Right lung (tissue), 2 donors: ENCODE measurements at regions not wholly inside any gene's neighbourhood (a gene's known extent, or its start where the extent isn't known, plus 50 kb on each side); places are given as distances from the start of the nearest gene placed in this dataset.
"Not testable (repeated sequence)": the region's sequence is repeated elsewhere in the genome, so short reads cannot be mapped to it uniquely, and the experiment has no call there.

Source experiments
- DNase-seq, 2 donors: peaks; one replicate each; pipeline ENCODE4 v3.0.0-alpha.2; 2013

DNA sequence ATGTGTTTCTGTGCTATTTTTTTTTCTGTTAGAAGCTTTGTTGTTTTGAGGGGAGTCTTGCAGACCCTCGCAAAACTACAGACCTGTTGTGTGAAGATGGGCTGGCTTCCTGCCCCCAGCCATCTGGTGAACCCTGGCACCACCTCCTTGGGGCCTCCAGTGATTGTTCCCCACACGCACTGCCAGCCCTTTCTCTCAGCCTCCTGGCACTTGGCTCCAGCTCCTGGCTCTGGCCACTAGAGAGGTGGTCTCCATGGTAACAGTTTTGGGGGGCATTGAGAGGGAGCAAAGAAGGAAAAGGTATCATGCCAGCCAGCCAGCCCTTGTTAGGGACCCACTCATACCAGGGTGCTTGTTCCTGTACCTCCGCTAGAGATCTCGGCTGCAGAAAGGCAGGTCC, 176.4 kb upstream of the RPH3A start:
- no peak for DNase-seq

DNA sequence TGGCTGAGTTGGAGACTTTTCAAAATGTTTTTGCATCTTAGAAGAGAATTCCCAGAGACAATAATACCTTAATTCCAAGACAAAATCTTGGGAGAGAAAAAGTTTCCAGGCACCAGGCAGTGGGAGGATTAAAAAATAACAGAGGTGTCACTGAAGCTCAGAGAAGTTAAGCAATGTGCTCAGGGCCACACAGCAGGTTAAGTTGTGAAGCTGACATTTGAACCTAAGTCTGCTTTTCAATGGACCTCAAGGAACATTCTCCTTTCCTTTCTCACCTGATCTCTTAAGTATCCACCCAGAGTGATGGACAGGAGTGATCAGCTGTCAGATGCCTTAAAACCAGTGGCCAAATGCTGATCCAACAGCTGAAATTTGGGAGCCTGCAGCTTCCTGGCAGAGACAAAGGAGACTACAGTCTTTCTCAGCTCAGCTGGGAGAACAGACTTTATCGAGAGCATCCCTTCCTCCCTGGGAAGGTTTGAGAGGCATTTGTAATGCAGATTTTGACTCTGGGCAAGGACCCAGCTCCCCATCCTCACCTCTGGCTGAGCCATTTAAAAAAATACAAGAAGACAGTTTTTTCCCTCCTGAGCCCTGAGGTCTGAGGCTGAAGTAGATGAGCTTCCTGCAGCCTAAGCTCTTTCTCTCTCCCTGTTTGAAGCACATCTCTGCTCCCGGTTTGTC, 174.9 kb upstream of the RPH3A start:
- no peak for DNase-seq

DNA sequence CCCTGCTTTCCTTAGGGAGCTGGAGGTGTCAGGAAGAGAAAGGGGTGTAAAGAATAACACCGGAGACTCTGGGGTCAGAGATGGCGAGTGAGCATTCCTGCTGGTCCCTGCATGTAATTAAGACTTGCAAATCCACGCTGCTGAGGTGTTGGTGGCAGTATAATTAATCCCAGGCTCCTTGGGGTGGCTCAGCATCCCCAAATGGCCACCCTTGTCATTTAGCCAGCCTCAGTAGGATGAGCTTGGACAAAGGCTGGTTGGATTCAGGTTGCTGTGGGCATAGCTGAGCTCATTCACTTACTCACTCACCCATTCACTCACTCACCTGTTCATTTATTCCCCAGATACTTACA, 174.4 kb upstream of the RPH3A start:
- no peak for DNase-seq

DNA sequence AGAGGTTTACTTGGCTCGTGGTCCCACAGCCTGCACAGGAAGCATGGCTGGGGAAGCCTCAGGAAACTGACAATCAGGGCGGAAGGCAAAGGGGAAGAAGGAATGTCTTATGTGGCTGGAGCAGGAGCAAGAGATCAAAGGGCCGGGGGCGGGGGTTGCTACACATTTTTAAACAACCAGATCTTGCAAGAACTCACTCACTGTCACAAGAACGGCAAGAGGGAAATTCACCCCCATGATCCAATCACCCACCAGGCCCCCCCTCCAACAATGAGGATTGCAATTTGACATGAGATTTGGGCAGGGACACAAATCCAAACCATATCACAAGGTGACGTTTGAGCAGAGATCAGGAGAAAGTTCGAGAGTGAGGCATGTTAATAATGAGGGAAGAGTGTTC, 163.7 kb upstream of the RPH3A start:
- no peak for DNase-seq

DNA sequence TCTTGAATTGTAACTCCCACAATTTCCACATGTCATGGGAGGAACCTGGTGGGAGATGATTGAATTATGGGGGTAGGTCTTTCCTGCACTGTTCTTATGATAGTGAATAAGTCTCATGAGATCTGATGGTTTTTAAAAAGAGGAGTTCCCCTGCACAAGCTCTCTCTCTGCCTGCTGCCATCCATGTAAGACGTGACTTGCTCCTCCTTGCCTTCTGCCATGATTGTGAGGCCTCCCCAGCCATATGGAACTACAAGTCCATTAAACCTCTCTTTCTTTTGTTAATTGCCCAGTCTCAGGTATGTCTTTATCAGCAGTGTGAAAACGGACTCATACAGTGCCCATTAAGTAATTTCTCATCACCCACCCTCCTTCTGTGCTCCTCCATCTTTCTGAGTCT, 159.6 kb upstream of the RPH3A start:
- DNase-seq: not testable (repeated sequence)

DNA sequence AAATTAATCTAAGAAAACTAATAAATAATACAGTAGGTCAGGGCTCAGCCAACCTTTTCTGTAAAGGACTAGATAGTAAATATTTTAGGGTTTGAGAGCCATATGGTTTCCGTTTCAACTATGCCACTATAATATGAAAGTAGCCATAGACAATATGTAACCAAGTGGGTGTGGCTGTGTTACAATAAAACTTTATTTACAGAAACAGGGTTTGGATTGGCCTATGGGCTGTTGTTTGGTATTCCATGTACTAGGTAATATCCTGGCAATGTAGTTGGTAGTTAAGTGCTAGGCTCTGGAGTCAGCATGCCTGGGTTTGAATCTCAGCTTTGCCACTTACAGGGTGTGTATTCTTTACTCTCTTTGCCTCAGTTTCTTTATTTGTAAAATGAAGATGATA, 156.5 kb upstream of the RPH3A start:
- DNase-seq: no peak

DNA sequence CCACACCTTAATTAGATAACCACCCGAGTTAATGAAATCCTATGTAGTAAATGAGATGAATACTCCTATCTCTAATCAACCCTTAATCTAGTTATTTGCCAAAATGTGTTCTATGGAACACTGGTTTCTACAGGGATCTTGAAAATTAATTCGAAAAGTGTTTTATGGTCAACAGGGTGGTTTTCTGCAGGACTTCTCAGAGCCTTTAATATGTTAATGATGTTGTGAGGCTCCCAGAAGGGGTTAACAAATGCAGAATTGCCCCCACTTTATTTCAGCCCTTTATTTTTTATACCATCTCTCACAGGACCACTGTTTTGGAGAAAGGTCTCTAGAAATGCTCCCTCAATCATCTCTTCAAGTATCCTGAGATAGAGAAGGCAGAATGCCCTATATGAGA, 153.1 kb upstream of the RPH3A start:
- DNase-seq: no peak

DNA sequence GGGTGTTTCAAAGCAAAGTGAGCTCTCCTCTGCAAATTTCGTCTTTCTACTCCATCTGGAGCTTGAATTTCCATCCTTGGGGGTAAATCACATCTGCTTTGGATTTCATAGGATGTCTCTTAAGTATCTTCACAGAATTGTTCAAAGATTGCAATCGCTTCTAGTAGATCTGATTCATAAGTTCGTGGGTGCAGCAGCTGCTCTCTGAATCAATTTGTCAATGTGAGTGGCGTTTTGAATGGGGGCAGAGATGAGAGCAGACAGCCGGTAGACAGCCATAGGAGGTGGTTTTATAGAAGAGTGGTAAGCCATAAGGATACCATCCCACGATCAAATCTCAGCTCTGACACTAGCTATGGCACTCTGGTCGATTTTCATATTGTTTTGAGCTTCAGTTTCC, 146.0 kb upstream of the RPH3A start:
- no peak for DNase-seq

DNA sequence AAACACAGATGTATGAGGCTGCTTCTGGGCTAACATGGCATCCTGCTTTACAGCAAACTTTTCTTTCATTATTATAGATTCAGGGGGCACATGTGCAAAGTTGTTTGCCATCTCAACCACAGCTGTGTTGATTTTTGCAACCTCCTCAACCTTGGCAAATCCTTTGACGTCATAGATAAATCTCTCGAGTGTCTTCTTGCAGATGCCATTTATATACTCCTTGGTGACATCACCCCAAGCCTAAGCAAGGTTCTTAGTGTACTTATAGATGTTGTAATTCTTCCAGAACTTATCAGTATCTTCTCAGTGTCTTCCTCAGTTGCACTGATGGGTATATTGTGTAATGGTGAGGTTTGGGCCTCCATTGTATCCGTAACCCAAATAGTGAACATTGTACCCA, 135.4 kb upstream of the RPH3A start:
- no peak for DNase-seq

DNA sequence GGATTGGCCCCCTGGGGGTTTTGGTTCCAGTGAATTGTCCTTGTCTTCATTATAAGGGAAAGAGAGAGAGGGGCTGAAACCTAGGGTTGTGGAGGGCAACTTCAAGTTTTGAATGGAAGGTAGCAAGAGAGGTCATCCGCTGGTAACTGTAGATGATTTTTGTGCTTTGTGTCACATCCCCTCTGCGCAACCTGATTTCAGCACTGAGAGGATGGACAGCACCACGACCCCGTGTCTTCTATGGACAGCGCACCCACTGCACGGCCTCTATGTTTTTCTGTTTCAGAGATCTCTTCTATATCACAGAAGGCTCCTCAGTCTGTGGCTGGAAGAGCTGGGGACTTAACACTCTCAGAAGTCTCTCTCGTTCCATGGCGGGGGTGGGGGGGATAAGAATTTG, 127.0 kb upstream of the RPH3A start:
- peak; percentile 4 for DNase-seq

DNA sequence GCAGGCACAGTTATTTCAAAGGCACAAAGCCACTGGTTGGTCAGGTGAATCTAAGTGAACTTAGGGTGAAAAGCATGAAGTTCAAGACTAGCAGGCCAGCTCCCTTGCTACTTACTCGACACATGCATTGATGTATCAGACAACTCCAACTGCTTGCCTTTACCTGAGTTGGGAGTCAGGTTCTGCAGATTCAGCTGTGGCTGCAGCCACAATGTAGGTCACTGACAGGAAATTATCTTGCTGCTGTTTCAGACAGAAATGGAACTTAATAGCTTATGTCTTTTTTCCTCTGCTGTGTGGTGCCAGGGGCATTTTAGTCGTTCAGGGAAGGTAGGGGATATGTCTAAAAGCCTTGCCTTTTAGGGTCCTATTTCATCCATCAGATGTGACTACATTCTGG, 125.6 kb upstream of the RPH3A start:
- DNase-seq: no peak

DNA sequence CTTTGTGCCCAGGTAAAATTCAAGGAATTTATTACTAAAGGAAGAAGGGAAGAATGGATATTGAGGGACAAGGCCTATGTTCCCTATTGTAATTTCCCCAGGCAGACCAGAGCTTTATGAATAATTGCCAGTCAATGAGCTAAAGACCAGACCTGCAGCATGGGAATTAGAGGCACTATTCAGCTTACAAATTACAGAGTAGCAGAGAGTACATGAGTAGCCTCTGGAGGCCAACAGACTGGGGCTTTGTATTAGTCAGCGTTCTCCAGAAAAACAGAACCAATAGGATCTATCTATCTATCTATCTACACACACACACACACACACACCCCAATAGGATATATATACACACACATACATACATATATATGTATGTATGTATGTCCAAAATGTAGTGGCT, 120.0 kb upstream of the RPH3A start:
- no peak for DNase-seq

DNA sequence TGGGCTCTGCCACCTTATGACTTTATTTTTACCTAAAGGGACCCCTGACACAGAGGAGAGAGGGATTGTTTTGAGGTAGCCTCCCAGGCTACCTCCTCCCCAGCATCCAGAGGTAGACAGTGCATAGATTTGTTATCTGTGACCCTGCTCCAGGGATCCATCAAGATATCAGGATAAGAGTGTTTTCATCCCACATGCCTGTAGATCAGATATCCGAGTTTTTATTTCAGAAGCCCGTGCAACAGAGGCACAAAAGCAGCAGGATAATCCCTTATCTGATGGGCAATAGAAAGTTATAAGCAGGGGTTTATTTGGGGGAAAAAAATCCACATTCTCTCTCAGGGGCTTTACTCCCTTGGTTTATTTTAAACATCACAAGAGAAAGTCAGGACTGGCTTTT, 117.0 kb upstream of the RPH3A start:
- DNase-seq: no peak

DNA sequence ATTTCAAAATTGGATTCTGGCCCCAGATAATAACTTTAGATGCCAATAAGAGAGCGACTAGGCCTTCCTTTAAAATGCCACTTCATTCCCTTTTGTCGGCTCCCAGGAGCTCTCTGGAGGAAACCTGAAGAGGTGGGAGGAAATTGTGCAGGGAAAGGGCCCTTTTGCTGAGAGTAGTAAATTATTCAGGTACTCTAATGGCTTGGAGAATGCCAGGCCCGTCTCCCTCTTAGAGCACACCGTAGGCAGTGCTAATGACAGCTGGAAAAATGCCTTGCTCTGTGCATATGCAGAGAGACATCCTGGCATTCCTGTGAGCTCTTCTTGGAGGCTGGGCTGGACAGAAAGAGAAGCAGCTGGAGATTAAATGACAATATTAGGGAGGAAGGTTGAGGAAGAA, 115.0 kb upstream of the RPH3A start:
- DNase-seq: no peak

DNA sequence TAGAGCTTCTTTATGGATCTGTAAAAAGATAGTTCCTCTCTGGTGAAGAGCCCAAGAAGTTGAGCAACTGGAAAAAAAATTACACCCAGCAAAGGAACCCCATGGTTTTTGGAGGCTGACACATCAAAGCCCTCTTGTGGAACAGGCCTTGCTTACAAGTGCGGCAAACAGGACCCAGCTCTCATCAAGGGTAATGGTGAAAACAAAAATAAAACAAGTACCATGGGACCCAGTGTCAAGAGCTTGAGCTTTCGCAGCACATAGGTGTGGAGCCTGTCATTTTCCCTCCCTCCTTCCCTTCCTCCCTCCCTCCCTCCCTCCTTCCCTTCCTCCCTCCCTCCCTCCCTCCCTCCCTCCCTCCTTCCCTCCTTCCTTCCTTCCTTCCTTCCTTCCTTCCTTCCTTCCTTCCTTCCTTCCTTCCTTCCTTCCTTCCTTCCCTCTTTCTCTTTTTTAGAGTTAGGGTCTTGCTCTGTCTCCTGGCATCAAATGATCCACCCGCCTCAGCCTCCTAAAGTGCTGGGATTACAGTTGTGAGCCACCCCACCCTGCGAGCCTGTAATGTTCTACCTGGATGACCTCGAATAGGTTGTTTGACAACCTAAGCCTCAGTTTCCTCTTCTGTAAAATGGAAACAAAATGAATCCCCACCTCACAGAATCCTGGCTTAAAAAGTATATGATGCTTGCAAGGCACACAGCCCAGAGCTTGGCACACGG, 114.3 kb upstream of the RPH3A start:
- DNase-seq: no peak

DNA sequence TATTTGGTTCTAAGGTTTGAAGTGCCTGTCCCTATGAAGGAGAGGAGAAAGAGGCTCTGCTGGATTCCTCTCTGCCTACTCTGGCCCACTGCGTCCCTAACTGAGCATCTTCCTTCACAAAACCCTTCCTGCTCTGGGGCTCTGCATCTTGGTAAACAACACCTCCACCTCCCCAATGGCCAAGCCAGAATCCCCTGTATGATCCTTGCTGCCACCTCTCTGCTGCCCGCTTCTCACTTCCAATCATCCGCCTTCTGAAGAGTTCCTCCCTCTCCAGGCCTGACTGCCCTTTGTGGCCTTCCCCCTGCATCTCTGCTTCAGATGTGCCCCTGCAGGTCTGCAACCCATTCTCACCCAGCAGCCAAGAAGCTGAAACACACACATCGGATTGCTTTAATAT, 110.6 kb upstream of the RPH3A start:
- DNase-seq: no peak

DNA sequence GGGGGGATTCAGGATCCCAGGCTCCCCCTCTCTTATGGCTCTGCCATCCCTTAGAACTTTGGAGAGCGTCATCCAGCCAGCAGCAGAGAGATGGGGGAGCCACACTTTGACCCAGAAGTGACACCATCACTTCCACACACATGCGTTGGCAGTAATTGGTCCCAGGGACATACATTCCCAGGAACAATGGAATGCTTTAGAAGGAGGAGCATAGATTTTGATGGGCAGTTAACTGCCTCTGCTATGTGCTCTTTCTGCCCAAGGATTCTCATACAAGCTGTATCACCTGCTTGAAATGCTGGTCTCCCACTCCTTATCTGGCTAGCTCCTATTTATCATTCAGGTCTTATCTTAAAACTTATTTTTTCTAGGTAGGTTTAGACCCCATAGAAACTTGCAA, 109.0 kb upstream of the RPH3A start:
- DNase-seq: no peak

DNA sequence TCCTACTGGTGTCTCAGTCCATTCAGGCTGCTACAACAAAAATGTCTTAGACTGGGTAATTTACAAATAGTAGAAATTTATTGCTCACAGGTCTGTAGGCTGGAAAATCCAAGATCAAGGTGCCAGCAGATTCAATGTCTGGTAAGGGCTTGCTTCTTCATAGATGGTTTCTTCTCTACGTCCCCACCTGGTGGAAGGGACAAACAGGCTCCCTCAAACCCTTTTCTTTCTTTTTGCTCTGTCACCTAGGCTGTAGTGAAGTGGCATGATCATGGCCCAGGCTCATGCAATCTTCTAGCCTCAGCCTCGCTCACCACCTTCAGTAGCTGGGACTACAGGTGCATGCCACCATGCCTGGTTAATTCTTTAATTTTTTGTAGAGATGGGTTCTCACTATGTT, 106.8 kb upstream of the RPH3A start:
- DNase-seq: no peak

DNA sequence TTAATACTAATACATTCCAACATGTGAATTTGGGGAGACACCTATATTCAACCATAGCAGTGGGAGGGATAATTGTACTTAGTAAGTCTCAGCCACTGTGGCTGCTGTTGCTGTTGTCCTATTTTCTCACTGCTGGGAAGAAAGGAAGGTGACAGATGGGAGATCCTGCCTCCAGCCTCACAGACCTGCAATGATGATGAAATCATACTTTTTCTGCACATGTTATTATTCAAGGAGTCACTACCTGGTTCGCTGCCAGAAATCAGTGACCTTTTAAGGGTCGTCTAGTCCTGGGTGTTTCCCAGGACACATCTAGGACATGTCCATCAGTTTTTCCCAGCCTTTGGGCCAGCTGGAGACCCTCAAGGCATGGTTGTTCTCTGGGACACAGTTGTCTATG, 106.2 kb upstream of the RPH3A start:
- no peak for DNase-seq

DNA sequence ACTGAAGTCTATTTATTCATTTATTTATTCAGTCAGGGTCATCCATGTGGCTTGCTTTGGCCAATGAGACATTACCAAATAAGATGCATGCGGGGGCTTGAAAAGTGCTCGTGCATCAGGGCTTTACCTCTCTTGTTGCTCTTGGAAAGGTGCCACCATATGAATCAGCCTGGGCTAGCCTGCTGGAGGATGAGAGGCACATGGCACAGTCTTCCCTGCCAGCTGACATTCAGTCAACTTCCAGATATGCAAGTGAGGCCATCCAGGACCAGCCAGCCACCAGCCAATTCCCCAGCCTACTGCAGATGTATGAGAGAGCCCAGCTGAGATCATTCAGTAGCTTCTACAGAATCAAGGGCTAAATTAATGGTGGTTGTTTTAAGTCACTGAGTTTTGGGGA, 105.2 kb upstream of the RPH3A start:
- DNase-seq: no peak

DNA sequence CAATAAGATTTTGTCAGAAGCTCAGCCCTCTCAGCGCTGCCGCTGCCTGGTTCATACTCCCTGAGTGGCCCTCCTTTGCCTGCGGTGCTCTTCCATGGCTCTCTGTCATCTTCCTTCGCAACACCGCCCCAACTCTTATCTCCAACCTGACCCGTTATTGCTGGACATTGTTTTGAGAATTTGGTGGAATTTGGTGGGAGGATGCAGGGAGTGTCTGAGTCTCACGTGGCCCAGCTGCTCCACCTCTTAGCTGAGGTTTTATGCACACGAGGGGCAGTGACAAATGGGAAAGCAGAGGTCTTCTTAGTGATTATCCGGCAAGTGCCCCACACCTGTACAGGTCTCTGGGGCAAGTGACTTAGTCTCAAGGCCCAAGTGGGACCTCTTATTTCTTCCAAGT, 97.5 kb upstream of the RPH3A start:
- DNase-seq: no peak

DNA sequence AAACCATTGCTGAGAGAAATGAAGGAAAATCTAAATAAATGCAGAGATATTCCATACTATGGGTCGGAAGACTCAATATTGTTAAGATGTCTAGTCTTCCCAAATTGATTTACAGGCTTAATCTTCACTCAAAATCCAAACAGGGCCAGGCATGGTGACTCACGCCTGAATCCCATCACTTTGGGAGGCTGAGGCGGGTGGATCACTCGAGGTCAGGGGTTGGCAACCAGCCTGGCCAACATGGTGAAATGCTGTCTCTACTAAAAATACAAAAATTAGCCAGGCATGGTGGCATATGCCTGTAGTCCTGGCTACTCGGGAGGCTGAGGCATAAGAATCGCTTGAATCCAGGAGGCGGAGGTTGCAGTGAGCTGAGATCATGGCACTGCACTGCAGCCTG, 94.1 kb upstream of the RPH3A start:
- DNase-seq: not testable (repeated sequence)

DNA sequence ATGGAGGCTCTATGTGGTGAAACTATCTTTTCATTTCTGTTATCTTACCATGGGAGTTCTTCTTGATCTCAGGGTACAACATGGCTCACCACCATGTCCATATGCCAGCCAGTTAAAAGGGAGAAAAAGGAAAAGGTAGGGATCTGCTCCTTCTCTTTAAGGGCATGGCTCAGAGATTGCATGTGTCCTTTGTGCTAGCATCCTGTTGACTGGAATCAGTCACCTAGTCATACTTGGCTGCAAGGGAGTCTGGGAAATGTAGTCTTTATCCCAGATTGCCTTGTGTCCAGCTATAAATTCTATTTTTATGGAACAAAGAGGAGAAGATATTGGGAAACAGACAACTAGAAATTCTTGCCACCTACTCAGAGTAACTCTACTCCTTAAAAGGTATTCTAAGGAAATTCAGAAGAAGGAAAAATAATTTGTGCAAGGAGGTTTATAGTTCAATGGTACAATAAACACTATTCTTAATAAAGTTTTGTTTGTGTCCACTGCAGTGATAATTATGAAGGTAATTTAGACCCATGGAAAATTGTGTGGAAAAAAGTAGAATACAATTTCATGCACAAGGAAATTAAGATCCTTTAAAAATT, 86.4 kb upstream of the RPH3A start:
- DNase-seq: no peak

DNA sequence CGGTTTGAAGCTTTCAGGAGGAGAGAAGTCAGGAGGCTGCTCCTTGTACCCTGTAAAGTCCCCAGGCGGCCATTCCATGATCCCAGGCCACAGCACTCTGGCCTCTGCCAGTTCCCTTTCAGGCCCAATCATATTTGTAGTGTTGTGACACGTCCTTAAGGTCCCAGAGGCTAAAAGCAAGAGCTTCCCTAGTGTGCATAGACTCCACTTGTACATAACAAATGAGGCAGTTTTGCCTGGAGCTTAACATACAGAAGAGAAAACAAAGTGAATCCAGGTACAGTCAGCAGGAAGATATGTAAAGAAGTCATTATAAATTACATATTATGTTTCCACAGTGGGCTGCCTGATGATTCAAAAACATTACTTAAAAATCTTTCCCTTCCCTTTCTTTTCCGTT, 81.1 kb upstream of the RPH3A start:
- DNase-seq: no peak
